Keratinocyte (primary cell): ENCODE measurements at regions not wholly inside any gene's neighbourhood (a gene's known extent, or its start where the extent isn't known, plus 50 kb on each side); places are given as distances from the start of the nearest gene placed in this dataset.

Experiments
- CTCF ChIP-seq, 3 experiments: IDR thresholded peaks in 1 of 3; conservative IDR thresholded peaks in 1 of 3; optimal IDR thresholded peaks in 1 of 3; 2 replicates in 2 of 3; 3 replicates in 1 of 3; pipeline versions ENCODE3 to v1.5.1; 2011; ENCODE audit warnings: low read length in 3 of 3, mild to moderate bottlenecking in 3 of 3, moderate library complexity in 2 of 3, control low read depth in 1 of 3, inconsistent platforms in 1 of 3; ENCODE audit not compliant: insufficient read depth in 2 of 3; ENCODE audit errors: extremely low read depth in 1 of 3
- EZH2 ChIP-seq: IDR thresholded peaks from one replicate; pipeline ENCODE4 v1.6.1; 2012; ENCODE audit warnings: inconsistent platforms, mild to moderate bottlenecking, low read length, moderate library complexity

- no peak for TF ChIP-seq CTCF (optimal IDR thresholded peaks at IDR 0.05 in 1 of 3, IDR thresholded peaks at IDR 0.05 in 1 of 3, conservative IDR thresholded peaks at IDR 0.05 in 1 of 3; ENCODE audit: extremely low read depth in 1 of 3, insufficient read depth in 2 of 3, low read length in 3 of 3)
- no peak for TF ChIP-seq EZH2
These were observed 383.9 kb upstream of the FAT3 start for GRCh38 chr11:91840640-91841240.
